ENCODE measurements at regions not wholly inside any gene's neighbourhood (a gene's known extent, or its start where the extent isn't known, plus 50 kb on each side); places are given as distances from the start of the nearest gene placed in this dataset.

GRCh38 chr1:221099747-221100595, 220.7 kb downstream of the HLX start:
- no peak for DNase-seq (ENCODE audit: low read depth in 1 of 2, low spot score in 1 of 2)

GRCh38 chr1:221100611-221101010, 221.4 kb downstream of the HLX start:
- DNase-seq (ENCODE audit: low read depth in 1 of 2, low spot score in 1 of 2) = no peak

GRCh38 chr1:221101807-221102605, 222.8 kb downstream of the HLX start:
- no peak for DNase-seq (ENCODE audit: low read depth in 1 of 2, low spot score in 1 of 2)

- no peak for DNase-seq (ENCODE audit: low read depth in 1 of 2, low spot score in 1 of 2)
Observed at GRCh38 chr1:221104596-221104995, 225.4 kb downstream of the HLX start.

GRCh38 chr1:221105578-221105977, 226.3 kb downstream of the HLX start:
- DNase-seq (ENCODE audit: low read depth in 1 of 2, low spot score in 1 of 2) = no peak

- DNase-seq (ENCODE audit: low read depth in 1 of 2, low spot score in 1 of 2) = no peak
Observed at GRCh38 chr1:221106616-221107015, 227.4 kb downstream of the HLX start.

GRCh38 chr1:221109930-221110329, 230.7 kb downstream of the HLX start:
- no peak for DNase-seq (ENCODE audit: low read depth in 1 of 2, low spot score in 1 of 2)

GRCh38 chr1:221117133-221117532, 237.9 kb downstream of the HLX start:
- DNase-seq (ENCODE audit: low read depth in 1 of 2, low spot score in 1 of 2) = no peak

GRCh38 chr1:221117548-221117951, 238.3 kb downstream of the HLX start:
- no peak for DNase-seq (ENCODE audit: low read depth in 1 of 2, low spot score in 1 of 2)

GRCh38 chr1:221118176-221118937, 239.1 kb downstream of the HLX start:
- no peak for DNase-seq (ENCODE audit: low read depth in 1 of 2, low spot score in 1 of 2)

- no peak for DNase-seq (ENCODE audit: low read depth in 1 of 2, low spot score in 1 of 2)
Observed at GRCh38 chr1:221118938-221119320, 239.7 kb downstream of the HLX start.

GRCh38 chr1:221122501-221122900, 243.3 kb downstream of the HLX start:
- DNase-seq (ENCODE audit: low read depth in 1 of 2, low spot score in 1 of 2) = no peak

- DNase-seq (ENCODE audit: low read depth in 1 of 2, low spot score in 1 of 2) = no peak
Observed at GRCh38 chr1:221125976-221126375, 246.7 kb downstream of the HLX start.

GRCh38 chr1:221137666-221138065, 258.4 kb downstream of the HLX start:
- DNase-seq (ENCODE audit: low read depth in 1 of 2, low spot score in 1 of 2) = no peak

- DNase-seq (ENCODE audit: low read depth in 1 of 2, low spot score in 1 of 2) = no peak
Observed at GRCh38 chr1:221138516-221138915, 259.3 kb downstream of the HLX start.

GRCh38 chr1:221139991-221140390, 260.7 kb downstream of the HLX start:
- no peak for DNase-seq (ENCODE audit: low read depth in 1 of 2, low spot score in 1 of 2)

- DNase-seq (ENCODE audit: low read depth in 1 of 2, low spot score in 1 of 2) = no peak
Observed at GRCh38 chr1:221141096-221141495, 261.9 kb downstream of the HLX start.

- no peak for DNase-seq (ENCODE audit: low read depth in 1 of 2, low spot score in 1 of 2)
Observed at GRCh38 chr1:221141606-221142285, 262.5 kb downstream of the HLX start.

- no peak for DNase-seq (ENCODE audit: low read depth in 1 of 2, low spot score in 1 of 2)
Observed at GRCh38 chr1:221148660-221149059, 269.4 kb downstream of the HLX start.

GRCh38 chr1:221149111-221149510, 269.9 kb downstream of the HLX start:
- DNase-seq (ENCODE audit: low read depth in 1 of 2, low spot score in 1 of 2) = no peak

- no peak for DNase-seq (ENCODE audit: low read depth in 1 of 2, low spot score in 1 of 2)
Observed at GRCh38 chr1:221149555-221150075, 270.4 kb downstream of the HLX start.

Measured in activated T-helper 1 cell treated with anti-CD3 and anti-CD28 coated beads, Interleukin-2, amount 50 U/mL, for 16 hours (primary cell).